ENCODE measurements at regions not wholly inside any gene's neighbourhood (a gene's known extent, or its start where the extent isn't known, plus 50 kb on each side); places are given as distances from the start of the nearest gene placed in this dataset.

DNA sequence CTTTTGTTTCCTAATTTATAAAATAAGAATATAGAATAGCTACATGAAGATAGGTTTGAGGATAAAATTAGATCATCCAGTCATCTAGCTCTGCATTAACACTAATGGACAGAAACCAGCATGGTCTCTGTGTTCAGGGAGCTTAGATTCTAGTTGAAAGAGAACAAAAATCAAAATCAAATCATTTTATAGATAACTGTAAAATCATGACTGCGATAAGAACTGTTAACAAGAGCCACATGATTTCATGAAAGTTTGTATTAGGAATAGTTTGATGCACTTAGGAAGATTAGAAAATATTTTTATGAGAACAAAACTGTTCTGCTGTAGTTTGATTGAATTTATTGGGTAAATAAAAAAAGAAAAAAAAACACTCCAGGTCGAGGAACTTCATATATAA is 1074.7 kb downstream of the MAT2B start:
- Histone ChIP-seq H3K4me2 (ENCODE audit: low read length, poor library complexity, severe bottlenecking) (no peak overlapping the region), H3K27me3 (ENCODE audit: control insufficient read depth in 1 of 2, insufficient read depth in 1 of 2, low read length in 2 of 2) (no peaks in the 10 kb centered on the region), H3K9ac (ENCODE audit: low read length) (no peak overlapping the region), H3K4ac (ENCODE audit: low read depth in 1 of 2, low read length in 2 of 2) (no peak overlapping the region), H3K9me3 (ENCODE audit: control insufficient read depth, low read length) (no peaks in the 10 kb centered on the region), H2BK15ac (ENCODE audit: low read depth, poor library complexity, severe bottlenecking) (no peak overlapping the region), H3K4me3 (ENCODE audit: insufficient read depth in 1 of 2, low read depth in 1 of 2, low read length in 2 of 2) (no peak overlapping the region), H3K79me1 (replicated peaks; ENCODE audit: low read length, poor library complexity, severe bottlenecking) (no peaks in the 10 kb centered on the region), H3K18ac (ENCODE audit: low read depth in 1 of 2, low read length in 2 of 2) (no peak overlapping the region), H4K91ac (ENCODE audit: low read length) (no peak overlapping the region), H2BK12ac (ENCODE audit: low read length in 2 of 2) (no peak overlapping the region), H3K4me1 (ENCODE audit: control insufficient read depth, insufficient read depth, low read depth, low read length) (no peaks in the 10 kb centered on the region), H3K27ac (ENCODE audit: low read length, poor library complexity, severe bottlenecking) (no peak overlapping the region), H2BK5ac (ENCODE audit: low read depth, low read length, poor library complexity, severe bottlenecking) (no peak overlapping the region), H3K23ac (ENCODE audit: low read length in 2 of 2) (no peak overlapping the region), H4K8ac (ENCODE audit: low read length) (no peak overlapping the region), H3K36me3 (ENCODE audit: control insufficient read depth in 1 of 2, insufficient read depth in 2 of 2, low read depth in 1 of 2, low read length in 2 of 2) (no peaks in the 10 kb centered on the region), H2BK120ac (ENCODE audit: low read depth, low read length) (no peak overlapping the region), H2AK5ac (ENCODE audit: low read length, severe bottlenecking) (no peak overlapping the region), H2AFZ (ENCODE audit: low read depth, low read length) (no peak overlapping the region), H3K14ac (ENCODE audit: low read length in 2 of 2) (no peak overlapping the region)
- no peak for DNase-seq
- WGBS, result 100% methylated on average over 2 of the region's 2 CpGs

DNA sequence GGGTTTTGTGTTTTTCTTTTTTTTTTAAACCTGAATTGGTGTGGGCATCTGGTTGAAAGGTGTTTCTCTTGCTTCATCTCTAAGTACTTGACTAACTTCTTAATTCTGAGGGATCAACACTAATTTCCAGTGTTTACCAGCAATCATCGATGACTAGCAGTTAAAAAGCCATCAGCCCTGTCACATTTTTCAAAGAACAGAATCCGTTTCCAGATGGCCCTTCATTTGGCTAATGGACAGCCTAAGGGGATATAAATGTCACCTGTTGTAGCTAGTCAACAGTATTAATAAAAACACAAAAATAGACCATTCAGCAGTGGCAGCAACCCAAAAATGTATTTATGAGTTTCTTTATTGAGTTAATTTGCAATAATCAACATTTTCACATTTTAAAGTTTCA is 1076.5 kb downstream of the MAT2B start:
- H2BK120ac ChIP-seq (ENCODE audit: low read depth, low read length), result no peak overlapping the region
- no peak overlapping the region for H4K91ac ChIP-seq (ENCODE audit: low read length)
- no peaks in the 10 kb centered on the region for H3K9me3 ChIP-seq (ENCODE audit: control insufficient read depth, low read length)
- no peak overlapping the region for H3K18ac ChIP-seq (ENCODE audit: low read depth in 1 of 2, low read length in 2 of 2)
- H3K27me3 ChIP-seq (ENCODE audit: control insufficient read depth in 1 of 2, insufficient read depth in 1 of 2, low read length in 2 of 2), result no peaks in the 10 kb centered on the region
- no peak overlapping the region for H2BK5ac ChIP-seq (ENCODE audit: low read depth, low read length, poor library complexity, severe bottlenecking)
- 57% methylated on average over 1 of the region's 2 CpGs for WGBS
- H3K36me3 ChIP-seq (ENCODE audit: control insufficient read depth in 1 of 2, insufficient read depth in 2 of 2, low read depth in 1 of 2, low read length in 2 of 2), result no peaks in the 10 kb centered on the region
- no peak overlapping the region for H3K23ac ChIP-seq (ENCODE audit: low read length in 2 of 2)
- H2AK5ac ChIP-seq (ENCODE audit: low read length, severe bottlenecking), result no peak overlapping the region
- no peak overlapping the region for H3K4me2 ChIP-seq (ENCODE audit: low read length, poor library complexity, severe bottlenecking)
- no peak overlapping the region for H2BK15ac ChIP-seq (ENCODE audit: low read depth, poor library complexity, severe bottlenecking)
- H4K8ac ChIP-seq (ENCODE audit: low read length), result no peak overlapping the region
- H3K4me1 ChIP-seq (ENCODE audit: control insufficient read depth, insufficient read depth, low read depth, low read length), result no peaks in the 10 kb centered on the region
- H3K27ac ChIP-seq (ENCODE audit: low read length, poor library complexity, severe bottlenecking), result no peak overlapping the region
- no peak overlapping the region for H3K4ac ChIP-seq (ENCODE audit: low read depth in 1 of 2, low read length in 2 of 2)
- no peak for DNase-seq
- no peak overlapping the region for H3K9ac ChIP-seq (ENCODE audit: low read length)
- H3K14ac ChIP-seq (ENCODE audit: low read length in 2 of 2), result no peak overlapping the region
- H2AFZ ChIP-seq (ENCODE audit: low read depth, low read length), result no peak overlapping the region
- H2BK12ac ChIP-seq (ENCODE audit: low read length in 2 of 2), result no peak overlapping the region
- H3K79me1 ChIP-seq (replicated peaks; ENCODE audit: low read length, poor library complexity, severe bottlenecking), result no peaks in the 10 kb centered on the region
- H3K4me3 ChIP-seq (ENCODE audit: insufficient read depth in 1 of 2, low read depth in 1 of 2, low read length in 2 of 2), result no peak overlapping the region

DNA sequence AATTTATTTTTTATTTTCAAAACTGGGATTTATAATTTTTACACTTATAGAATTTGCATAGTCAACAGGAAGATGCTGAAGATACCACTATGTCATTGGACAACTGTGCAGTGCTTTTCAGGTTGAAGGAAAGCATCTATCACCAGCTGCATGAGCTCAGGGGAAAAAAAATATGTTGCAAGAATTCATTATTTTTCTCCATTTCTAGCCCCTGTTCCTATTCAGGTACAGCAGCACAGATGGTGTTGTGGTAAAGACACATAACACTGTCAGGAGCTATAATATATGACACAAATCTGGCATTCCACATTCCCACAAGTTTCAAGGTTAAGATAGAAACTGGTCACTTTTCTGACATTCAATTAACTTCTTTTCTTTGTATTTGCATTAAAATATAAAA is 1088.6 kb downstream of the MAT2B start:
- Histone ChIP-seq H2BK120ac (ENCODE audit: low read depth, low read length) (no peak overlapping the region), H3K14ac (ENCODE audit: low read length in 2 of 2) (no peak overlapping the region), H3K27ac (ENCODE audit: low read length, poor library complexity, severe bottlenecking) (no peak overlapping the region), H3K4me3 (ENCODE audit: insufficient read depth in 1 of 2, low read depth in 1 of 2, low read length in 2 of 2) (no peak overlapping the region), H2AK5ac (ENCODE audit: low read length, severe bottlenecking) (no peak overlapping the region), H3K27me3 (ENCODE audit: control insufficient read depth in 1 of 2, insufficient read depth in 1 of 2, low read length in 2 of 2) (no peaks in the 10 kb centered on the region), H2BK15ac (ENCODE audit: low read depth, poor library complexity, severe bottlenecking) (no peak overlapping the region), H3K79me1 (replicated peaks; ENCODE audit: low read length, poor library complexity, severe bottlenecking) (no peaks in the 10 kb centered on the region), H3K9ac (ENCODE audit: low read length) (no peak overlapping the region), H2BK12ac (ENCODE audit: low read length in 2 of 2) (no peak overlapping the region), H4K8ac (ENCODE audit: low read length) (no peak overlapping the region), H3K23ac (ENCODE audit: low read length in 2 of 2) (no peak overlapping the region), H3K36me3 (ENCODE audit: control insufficient read depth in 1 of 2, insufficient read depth in 2 of 2, low read depth in 1 of 2, low read length in 2 of 2) (no peaks in the 10 kb centered on the region), H3K4ac (ENCODE audit: low read depth in 1 of 2, low read length in 2 of 2) (no peak overlapping the region), H3K9me3 (ENCODE audit: control insufficient read depth, low read length) (no peaks in the 10 kb centered on the region), H4K91ac (ENCODE audit: low read length) (no peak overlapping the region), H3K4me1 (ENCODE audit: control insufficient read depth, insufficient read depth, low read depth, low read length) (no peaks in the 10 kb centered on the region), H3K18ac (ENCODE audit: low read depth in 1 of 2, low read length in 2 of 2) (no peak overlapping the region), H2AFZ (ENCODE audit: low read depth, low read length) (no peak overlapping the region), H3K4me2 (ENCODE audit: low read length, poor library complexity, severe bottlenecking) (no peak overlapping the region), H2BK5ac (ENCODE audit: low read depth, low read length, poor library complexity, severe bottlenecking) (no peak overlapping the region)
- no peak for DNase-seq

DNA sequence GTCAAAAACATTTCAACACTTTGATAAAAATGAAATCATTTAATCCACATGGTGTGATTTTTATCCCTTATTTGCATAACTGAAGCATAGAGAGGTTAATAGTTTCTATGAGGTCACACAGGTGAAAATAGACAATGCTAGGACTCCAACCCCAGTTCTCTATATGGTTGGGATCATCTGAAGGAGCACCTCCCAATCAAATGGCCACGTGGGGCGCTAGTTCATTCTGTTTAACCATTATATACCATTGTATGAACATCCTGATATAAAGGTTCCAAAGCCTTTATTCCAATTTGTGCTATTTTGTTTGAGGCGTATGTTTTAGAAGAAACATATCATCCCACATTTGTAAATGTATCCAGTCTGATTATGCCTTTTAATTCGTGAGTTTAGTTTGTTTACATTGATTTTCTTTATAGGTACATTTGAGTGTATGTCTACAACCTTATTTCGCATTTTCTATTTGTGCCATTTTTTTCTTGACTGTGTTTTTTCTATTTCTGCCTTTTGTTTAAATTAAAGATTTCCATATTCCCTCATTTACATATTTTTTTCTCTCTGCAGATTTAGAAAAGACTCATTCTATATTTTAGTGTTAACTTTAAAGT is 1092.0 kb downstream of the MAT2B start:
- WGBS, result no CpG with 5 or more reads among the region's 5 CpGs
- DNase-seq, result no peak

More for the DNA sequence above, 1092.0 kb downstream of the MAT2B start:
- H3K27ac ChIP-seq (ENCODE audit: low read length, poor library complexity, severe bottlenecking), result no peak overlapping the region
- no peak overlapping the region for H2BK12ac ChIP-seq (ENCODE audit: low read length in 2 of 2)
- no peak overlapping the region for H3K4me2 ChIP-seq (ENCODE audit: low read length, poor library complexity, severe bottlenecking)
- no peaks in the 10 kb centered on the region for H3K27me3 ChIP-seq (ENCODE audit: control insufficient read depth in 1 of 2, insufficient read depth in 1 of 2, low read length in 2 of 2)
- no peak overlapping the region for H2BK120ac ChIP-seq (ENCODE audit: low read depth, low read length)
- no peak overlapping the region for H2AK5ac ChIP-seq (ENCODE audit: low read length, severe bottlenecking)
- H4K91ac ChIP-seq (ENCODE audit: low read length), result no peak overlapping the region
- no peak overlapping the region for H3K14ac ChIP-seq (ENCODE audit: low read length in 2 of 2)
- no peak overlapping the region for H3K18ac ChIP-seq (ENCODE audit: low read depth in 1 of 2, low read length in 2 of 2)
- H3K36me3 ChIP-seq (ENCODE audit: control insufficient read depth in 1 of 2, insufficient read depth in 2 of 2, low read depth in 1 of 2, low read length in 2 of 2), result no peaks in the 10 kb centered on the region
- H3K4me1 ChIP-seq (ENCODE audit: control insufficient read depth, insufficient read depth, low read depth, low read length), result no peaks in the 10 kb centered on the region
- H4K8ac ChIP-seq (ENCODE audit: low read length), result no peak overlapping the region
- H3K79me1 ChIP-seq (replicated peaks; ENCODE audit: low read length, poor library complexity, severe bottlenecking), result no peaks in the 10 kb centered on the region
- no peak overlapping the region for H2BK5ac ChIP-seq (ENCODE audit: low read depth, low read length, poor library complexity, severe bottlenecking)
- no peak overlapping the region for H2AFZ ChIP-seq (ENCODE audit: low read depth, low read length)
- no peak overlapping the region for H3K4me3 ChIP-seq (ENCODE audit: insufficient read depth in 1 of 2, low read depth in 1 of 2, low read length in 2 of 2)
- no peak overlapping the region for H3K9ac ChIP-seq (ENCODE audit: low read length)
- no peak overlapping the region for H3K4ac ChIP-seq (ENCODE audit: low read depth in 1 of 2, low read length in 2 of 2)
- H3K23ac ChIP-seq (ENCODE audit: low read length in 2 of 2), result no peak overlapping the region
- H2BK15ac ChIP-seq (ENCODE audit: low read depth, poor library complexity, severe bottlenecking), result no peak overlapping the region
- H3K9me3 ChIP-seq (ENCODE audit: control insufficient read depth, low read length), result no peaks in the 10 kb centered on the region
